ENCODE measurements at regions not wholly inside any gene's neighbourhood (a gene's known extent, or its start where the extent isn't known, plus 50 kb on each side); places are given as distances from the start of the nearest gene placed in this dataset.

DNA sequence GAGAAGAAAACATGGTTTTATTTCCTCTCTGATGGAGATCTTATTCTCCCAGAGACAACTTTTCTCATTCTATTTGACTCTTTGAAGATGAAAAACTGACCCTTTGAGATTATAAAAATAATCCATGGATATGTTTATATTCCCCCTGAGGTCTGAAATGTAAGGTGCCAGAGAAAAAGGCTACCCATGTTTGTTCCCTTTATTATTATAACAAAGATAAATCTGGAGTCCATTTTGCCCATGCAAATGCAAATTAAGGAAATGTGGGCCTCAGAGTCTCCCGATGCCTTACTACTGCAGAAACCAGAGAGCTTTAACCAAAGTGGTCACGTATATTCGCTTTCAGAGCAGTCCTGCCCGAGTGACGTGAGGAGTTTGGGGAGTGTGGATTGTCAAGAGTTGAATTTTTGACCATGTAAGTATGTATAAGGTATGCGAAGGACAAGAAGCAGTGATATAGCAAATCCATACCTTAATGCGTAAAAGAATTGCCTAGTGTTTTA, 312.5 kb downstream of the RASEF start:
- no peak for ATAC-seq (ENCODE audit: insufficient read depth, low FRiP score)
- H3K9me3 ChIP-seq (ENCODE audit: control insufficient read depth in 4 of 4, insufficient read depth in 3 of 4, low read length in 3 of 4): no peaks in the 10 kb centered on the region
- H3K36me3 ChIP-seq (ENCODE audit: control insufficient read depth in 4 of 4, insufficient read depth in 4 of 4, low read length in 4 of 4): no peaks in the 10 kb centered on the region
- no peak overlapping the region for H3K27ac ChIP-seq (ENCODE audit: low read depth in 1 of 2, low read length in 1 of 2)
- 86 to 91% methylated on average over 7 of the region's 7 CpGs for WGBS, 2 donors
- no peaks in the 10 kb centered on the region for H3K4me1 ChIP-seq (ENCODE audit: control insufficient read depth in 5 of 5, insufficient read depth in 5 of 5, low read length in 5 of 5)
- DNase-seq: no peak
- TF ChIP-seq, protein P1, sequence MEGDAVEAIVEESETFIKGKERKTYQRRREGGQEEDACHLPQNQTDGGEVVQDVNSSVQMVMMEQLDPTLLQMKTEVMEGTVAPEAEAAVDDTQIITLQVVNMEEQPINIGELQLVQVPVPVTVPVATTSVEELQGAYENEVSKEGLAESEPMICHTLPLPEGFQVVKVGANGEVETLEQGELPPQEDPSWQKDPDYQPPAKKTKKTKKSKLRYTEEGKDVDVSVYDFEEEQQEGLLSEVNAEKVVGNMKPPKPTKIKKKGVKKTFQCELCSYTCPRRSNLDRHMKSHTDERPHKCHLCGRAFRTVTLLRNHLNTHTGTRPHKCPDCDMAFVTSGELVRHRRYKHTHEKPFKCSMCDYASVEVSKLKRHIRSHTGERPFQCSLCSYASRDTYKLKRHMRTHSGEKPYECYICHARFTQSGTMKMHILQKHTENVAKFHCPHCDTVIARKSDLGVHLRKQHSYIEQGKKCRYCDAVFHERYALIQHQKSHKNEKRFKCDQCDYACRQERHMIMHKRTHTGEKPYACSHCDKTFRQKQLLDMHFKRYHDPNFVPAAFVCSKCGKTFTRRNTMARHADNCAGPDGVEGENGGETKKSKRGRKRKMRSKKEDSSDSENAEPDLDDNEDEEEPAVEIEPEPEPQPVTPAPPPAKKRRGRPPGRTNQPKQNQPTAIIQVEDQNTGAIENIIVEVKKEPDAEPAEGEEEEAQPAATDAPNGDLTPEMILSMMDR (IDR thresholded peaks at IDR 0.05; ENCODE audit: control extremely low read depth, extremely low read depth): no peak
- H3K27me3 ChIP-seq (ENCODE audit: control insufficient read depth in 3 of 3, insufficient read depth in 3 of 3, low read length in 2 of 3): no peaks in the 10 kb centered on the region
- H3K9ac ChIP-seq (ENCODE audit: insufficient read depth in 1 of 2, low read length in 2 of 2): no peak overlapping the region
- H3K4me3 ChIP-seq: no peak overlapping the region

DNA sequence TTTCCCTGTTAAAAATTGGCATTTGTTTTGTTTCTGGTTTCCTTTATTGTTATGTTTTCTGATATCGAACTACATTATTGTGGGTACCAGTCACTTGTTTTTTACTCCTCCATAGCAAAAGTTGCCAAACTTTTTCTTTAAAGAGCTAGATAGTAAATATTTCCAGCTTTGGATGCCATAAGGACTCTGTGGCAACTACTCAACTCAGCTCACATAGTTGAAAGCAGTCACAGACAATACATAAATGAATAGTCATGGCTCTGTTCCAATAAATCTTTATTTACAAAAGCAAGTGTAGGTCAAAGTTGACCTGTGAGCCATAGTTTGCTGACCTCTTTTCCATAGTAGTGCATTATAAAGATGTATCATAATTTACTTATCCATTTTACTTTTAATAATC, 305.0 kb downstream of the RASEF start:
- no peak for ATAC-seq (ENCODE audit: insufficient read depth, low FRiP score)
- Histone ChIP-seq H3K4me3 (no peak overlapping the region), H3K9me3 (ENCODE audit: control insufficient read depth in 4 of 4, insufficient read depth in 3 of 4, low read length in 3 of 4) (no peaks in the 10 kb centered on the region), H3K4me1 (ENCODE audit: control insufficient read depth in 5 of 5, insufficient read depth in 5 of 5, low read length in 5 of 5) (no peaks in the 10 kb centered on the region), H3K27ac (ENCODE audit: low read depth in 1 of 2, low read length in 1 of 2) (no peak overlapping the region), H3K27me3 (ENCODE audit: control insufficient read depth in 3 of 3, insufficient read depth in 3 of 3, low read length in 2 of 3) (no peaks in the 10 kb centered on the region), H3K36me3 (ENCODE audit: control insufficient read depth in 4 of 4, insufficient read depth in 4 of 4, low read length in 4 of 4) (no peaks in the 10 kb centered on the region), H3K9ac (ENCODE audit: insufficient read depth in 1 of 2, low read length in 2 of 2) (no peak overlapping the region)
- TF ChIP-seq, protein P1 (IDR thresholded peaks at IDR 0.05; ENCODE audit: control extremely low read depth, extremely low read depth): no peak
- DNase-seq: peak in 2 of 3 donors; percentile 23 to 26
- WGBS, 2 donors: 40 to 93% methylated on average over 1 of the region's 1 CpG

DNA sequence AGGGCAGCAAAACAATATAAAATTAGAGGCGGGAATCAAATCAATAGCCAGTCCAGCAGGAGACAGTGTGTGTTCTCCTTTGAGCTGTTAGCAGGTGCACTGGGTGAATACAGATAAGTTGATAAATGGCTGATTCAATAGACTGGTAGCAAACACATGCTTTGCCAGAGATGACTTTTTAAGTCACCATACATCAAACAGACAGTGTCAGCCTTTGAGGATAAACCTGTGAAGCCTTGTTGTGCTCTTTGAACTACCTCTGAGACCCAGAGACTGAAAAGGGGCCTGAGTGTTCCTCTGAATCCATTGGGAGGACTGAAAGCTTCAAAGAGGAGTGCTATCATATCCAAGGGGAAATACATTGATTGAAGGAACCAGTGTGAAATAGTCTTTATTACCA, 301.9 kb downstream of the RASEF start:
- no peak for DNase-seq
- TF ChIP-seq, protein P1 (IDR thresholded peaks at IDR 0.05; ENCODE audit: control extremely low read depth, extremely low read depth): no peak
- H3K27me3 ChIP-seq (ENCODE audit: control insufficient read depth in 3 of 3, insufficient read depth in 3 of 3, low read length in 2 of 3): no peaks in the 10 kb centered on the region
- H3K27ac ChIP-seq (ENCODE audit: low read depth in 1 of 2, low read length in 1 of 2): no peak overlapping the region
- H3K36me3 ChIP-seq (ENCODE audit: control insufficient read depth in 4 of 4, insufficient read depth in 4 of 4, low read length in 4 of 4): no peaks in the 10 kb centered on the region
- 88 to 96% methylated on average over 1 of the region's 1 CpG for WGBS, 2 donors
- no peak for ATAC-seq (ENCODE audit: insufficient read depth, low FRiP score)
- no peaks in the 10 kb centered on the region for H3K4me1 ChIP-seq (ENCODE audit: control insufficient read depth in 5 of 5, insufficient read depth in 5 of 5, low read length in 5 of 5)
- H3K9me3 ChIP-seq (ENCODE audit: control insufficient read depth in 4 of 4, insufficient read depth in 3 of 4, low read length in 3 of 4): no peaks in the 10 kb centered on the region
- H3K4me3 ChIP-seq: no peak overlapping the region
- no peak overlapping the region for H3K9ac ChIP-seq (ENCODE audit: insufficient read depth in 1 of 2, low read length in 2 of 2)

DNA sequence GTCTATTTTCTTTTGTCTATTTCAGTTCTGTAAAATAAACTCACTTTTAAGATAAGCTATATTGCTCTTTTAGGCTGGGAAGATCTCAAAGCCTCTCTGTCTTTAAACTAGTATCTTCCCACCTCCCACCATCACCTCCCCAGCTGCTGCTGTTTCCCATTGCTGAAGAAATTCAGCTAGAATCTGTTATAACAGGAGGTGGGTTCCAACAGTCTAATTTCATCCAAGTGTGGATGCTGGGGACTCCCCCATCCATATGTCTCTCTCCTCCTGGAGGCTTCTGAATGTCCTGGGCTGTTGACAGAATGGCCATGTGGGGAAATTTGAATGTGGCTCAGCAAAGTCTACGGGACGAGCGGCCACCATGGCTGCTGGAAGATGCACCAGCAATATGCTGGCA, 301.0 kb downstream of the RASEF start:
- H3K27ac ChIP-seq (ENCODE audit: low read depth in 1 of 2, low read length in 1 of 2): no peak overlapping the region
- 98% methylated on average over 3 of the region's 3 CpGs for WGBS, 2 donors
- H3K36me3 ChIP-seq (ENCODE audit: control insufficient read depth in 4 of 4, insufficient read depth in 4 of 4, low read length in 4 of 4): no peaks in the 10 kb centered on the region
- no peak overlapping the region for H3K4me3 ChIP-seq
- H3K9ac ChIP-seq (ENCODE audit: insufficient read depth in 1 of 2, low read length in 2 of 2): no peak overlapping the region
- no peaks in the 10 kb centered on the region for H3K27me3 ChIP-seq (ENCODE audit: control insufficient read depth in 3 of 3, insufficient read depth in 3 of 3, low read length in 2 of 3)
- no peaks in the 10 kb centered on the region for H3K4me1 ChIP-seq (ENCODE audit: control insufficient read depth in 5 of 5, insufficient read depth in 5 of 5, low read length in 5 of 5)
- ATAC-seq (ENCODE audit: insufficient read depth, low FRiP score): no peak
- no peak for DNase-seq
- TF ChIP-seq, protein P1 (IDR thresholded peaks at IDR 0.05; ENCODE audit: control extremely low read depth, extremely low read depth): no peak
- no peaks in the 10 kb centered on the region for H3K9me3 ChIP-seq (ENCODE audit: control insufficient read depth in 4 of 4, insufficient read depth in 3 of 4, low read length in 3 of 4)

Measured in lung (tissue), 11 donors.